NT2/D1 (cell line): ENCODE measurements at regions not wholly inside any gene's neighbourhood (a gene's known extent, or its start where the extent isn't known, plus 50 kb on each side); places are given as distances from the start of the nearest gene placed in this dataset.

Experiments used
- DNase-seq: peaks from one replicate; pipeline ENCODE4 v3.0.0-alpha.2; 2011; ENCODE audit warnings: low read depth, low spot score
- H3K27me3 ChIP-seq: 2 replicates; pipeline ENCODE4 v1.6.0; 2011; ENCODE audit warnings: mild to moderate bottlenecking; ENCODE audit not compliant: insufficient read length, insufficient read depth
- H3K36me3 ChIP-seq: 2 replicates; pipeline ENCODE4 v1.6.1; 2011; ENCODE audit warnings: mild to moderate bottlenecking, low read length, mixed read lengths; ENCODE audit not compliant: insufficient read depth, insufficient read length
- H3K4me1 ChIP-seq: 2 replicates; pipeline ENCODE4 v1.5.1; 2011; ENCODE audit not compliant: insufficient read depth, insufficient read length
- H3K4me3 ChIP-seq: 2 replicates; pipeline ENCODE4 v1.5.1; 2011; ENCODE audit warnings: low read depth; ENCODE audit not compliant: insufficient read length
- H3K9ac ChIP-seq: 2 replicates; pipeline ENCODE4 v1.6.0; 2011; ENCODE audit warnings: low read depth; ENCODE audit not compliant: insufficient read length
- H3K9me3 ChIP-seq: 2 replicates; pipeline ENCODE4 v1.5.1; 2011; ENCODE audit warnings: mild to moderate bottlenecking, low read length; ENCODE audit not compliant: insufficient read depth
- SUZ12 ChIP-seq: IDR thresholded peaks from 2 replicates; pipeline ENCODE4 v1.6.1; 2011; ENCODE audit not compliant: insufficient read length, insufficient read depth; ENCODE audit errors: extremely low read depth
- YY1 ChIP-seq: IDR thresholded peaks from 2 replicates; pipeline ENCODE4 v1.6.1; 2011; ENCODE audit not compliant: insufficient read length, insufficient read depth
- ZNF274 ChIP-seq: IDR thresholded peaks from 2 replicates; pipeline ENCODE4 v1.6.1; 2011; ENCODE audit warnings: mild to moderate bottlenecking, low read depth, low read length

DNA sequence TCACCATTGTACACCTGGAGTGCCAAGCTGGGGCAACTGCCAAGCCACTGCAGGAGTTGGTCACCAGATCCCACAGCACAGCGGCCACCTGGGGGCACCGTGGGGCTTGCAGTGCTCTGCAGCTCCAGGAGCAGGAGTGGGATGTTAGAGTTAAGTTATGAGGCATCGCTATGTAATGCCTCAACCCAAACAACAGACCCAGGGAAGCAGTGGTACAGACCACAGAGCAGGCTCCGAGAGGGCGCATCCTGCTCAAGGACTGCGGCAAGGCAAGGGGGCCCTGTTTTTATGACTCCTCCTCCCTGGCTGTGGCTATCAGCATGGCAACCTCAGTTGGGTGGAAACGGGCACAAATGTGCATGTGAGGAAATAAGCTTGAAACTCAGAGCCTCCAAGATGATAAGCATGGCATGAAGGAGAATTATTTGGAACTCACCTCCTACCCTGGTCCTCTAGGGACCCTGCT is 63.1 kb downstream of the ARL6IP4 start:
- Histone ChIP-seq H3K4me1 (peaks cover 8% of the 10 kb centered on the region), H3K27me3 (no peaks in the 10 kb centered on the region), H3K9me3 (no peaks in the 10 kb centered on the region), H3K4me3 (no peak overlapping the region), H3K9ac (no peak overlapping the region), H3K36me3 (no peaks in the 10 kb centered on the region)
- peak; percentile 48 for DNase-seq
- TF ChIP-seq ZNF274 (no peak), YY1 (no peak), SUZ12 (no peak)

DNA sequence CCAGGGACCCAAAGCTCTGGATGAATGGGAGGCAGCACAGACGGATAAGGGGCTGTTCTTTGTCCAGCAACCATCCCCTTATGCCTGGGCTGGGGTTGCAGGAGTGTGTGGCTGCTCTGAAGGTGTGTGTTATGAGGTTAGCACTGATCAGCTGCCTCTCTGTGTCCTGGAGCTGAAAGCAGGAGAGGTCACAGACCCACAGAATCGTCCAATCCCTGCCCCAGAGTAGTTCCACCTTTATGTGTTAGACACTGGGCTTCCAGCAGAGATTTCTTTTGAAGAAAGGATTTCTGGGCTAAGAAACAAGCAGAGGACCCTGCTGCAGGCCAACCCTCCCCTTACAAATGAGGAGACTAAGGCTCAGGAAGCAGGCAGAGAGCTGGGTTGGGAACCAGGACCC is 62.4 kb downstream of the ARL6IP4 start:
- no peaks in the 10 kb centered on the region for H3K27me3 ChIP-seq
- H3K9ac ChIP-seq = no peak overlapping the region
- H3K4me3 ChIP-seq = no peak overlapping the region
- H3K4me1 ChIP-seq = peaks cover 8% of the 10 kb centered on the region
- H3K36me3 ChIP-seq = no peaks in the 10 kb centered on the region
- no peaks in the 10 kb centered on the region for H3K9me3 ChIP-seq
- TF ChIP-seq SUZ12 (no peak), ZNF274 (no peak), YY1 (no peak)
- DNase-seq = no peak

DNA sequence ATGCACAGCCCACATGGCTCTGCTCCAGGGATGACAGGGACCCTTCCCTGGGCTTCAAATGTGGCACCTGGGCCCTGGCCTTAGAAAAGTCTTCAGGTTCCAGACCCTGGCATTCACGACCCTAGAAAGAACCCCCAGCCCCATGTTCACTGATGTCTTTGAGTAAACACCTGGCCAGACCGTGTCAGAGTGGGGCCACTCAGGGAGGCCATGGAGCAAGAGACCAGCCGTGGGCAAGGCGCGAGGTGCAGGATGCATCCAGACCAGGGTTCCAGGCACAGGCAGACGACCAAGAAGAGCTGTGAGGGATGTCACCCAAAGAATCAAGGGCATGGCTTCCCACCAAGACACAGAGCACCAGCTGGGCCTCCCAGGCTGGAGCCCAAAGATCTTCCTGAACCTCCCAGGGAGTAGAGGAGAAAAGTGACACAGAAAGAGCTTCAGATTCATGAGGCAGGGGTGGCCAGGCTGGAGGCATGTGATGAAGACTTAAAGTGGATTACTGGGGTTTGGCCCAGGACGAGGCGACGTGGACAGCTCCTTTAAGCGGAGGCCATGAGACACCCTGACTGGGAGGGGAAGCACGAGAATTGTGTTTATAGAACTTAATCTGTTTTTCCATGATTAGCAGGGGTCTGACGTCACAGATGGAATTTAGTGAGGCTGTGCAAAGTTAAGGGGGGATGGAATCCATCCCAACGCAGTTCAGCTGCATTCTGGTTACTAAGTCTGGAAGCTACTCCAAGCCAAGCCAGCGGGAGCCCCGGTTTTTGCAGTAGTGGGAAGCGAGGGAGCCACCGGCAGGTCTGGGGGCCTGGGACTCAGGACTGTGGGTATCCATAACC is 61.6 kb downstream of the ARL6IP4 start:
- no peak for DNase-seq
- Histone ChIP-seq H3K4me3 (no peak overlapping the region), H3K27me3 (no peaks in the 10 kb centered on the region), H3K4me1 (peaks cover 8% of the 10 kb centered on the region), H3K9ac (no peak overlapping the region), H3K36me3 (no peaks in the 10 kb centered on the region), H3K9me3 (no peaks in the 10 kb centered on the region)
- TF ChIP-seq SUZ12 (no peak), ZNF274 (no peak), YY1 (no peak)

DNA sequence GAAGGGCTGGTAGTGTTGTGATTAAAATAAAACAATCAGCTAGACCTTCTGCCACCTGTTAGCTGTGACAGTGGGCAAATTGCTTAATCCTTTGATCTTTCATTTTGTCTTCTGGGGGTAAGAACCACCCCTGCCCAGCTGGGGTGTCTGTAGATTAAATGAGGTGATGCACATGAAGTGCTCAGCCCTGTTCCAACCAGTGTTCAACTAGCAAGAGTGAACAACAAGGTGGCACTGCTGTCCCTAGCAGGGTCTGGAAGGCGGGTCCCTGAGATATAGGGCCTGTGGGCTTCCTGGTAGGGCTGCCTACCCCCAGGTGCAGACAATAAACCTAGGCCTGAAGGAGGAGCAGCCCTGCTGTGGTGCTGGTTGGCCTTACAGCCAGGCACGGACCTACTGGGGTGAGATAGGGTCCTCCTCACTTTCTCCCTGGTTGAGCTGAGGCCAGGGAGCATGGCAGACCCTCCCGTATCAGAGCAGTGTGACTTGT is 60.6 kb downstream of the ARL6IP4 start:
- TF ChIP-seq YY1 (no peak), ZNF274 (no peak), SUZ12 (no peak)

DNA sequence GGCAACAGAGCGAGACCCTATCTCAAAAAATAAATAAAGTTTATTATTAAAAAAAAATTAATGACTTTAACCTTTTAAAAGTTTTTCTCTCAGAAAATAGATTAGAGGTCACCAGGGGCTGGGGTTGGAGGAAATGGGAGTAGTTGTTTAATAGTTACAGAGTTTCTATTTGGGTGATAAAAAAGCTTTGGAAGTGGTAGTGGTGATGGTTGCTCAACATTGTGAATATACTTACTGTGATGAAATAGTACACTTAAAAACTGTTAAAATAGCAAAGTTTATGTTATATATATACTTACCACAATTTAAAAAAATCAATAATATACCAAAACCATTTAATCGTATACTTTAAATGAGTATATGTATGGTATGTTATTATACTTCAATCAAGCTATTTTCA is 59.6 kb downstream of the ARL6IP4 start:
- no peak for TF ChIP-seq SUZ12
- TF ChIP-seq YY1 = no peak
- no peak for TF ChIP-seq ZNF274
- H3K27me3 ChIP-seq = no peaks in the 10 kb centered on the region
- peaks cover 10% of the 10 kb centered on the region for H3K4me1 ChIP-seq
- no peak for DNase-seq
- no peaks in the 10 kb centered on the region for H3K36me3 ChIP-seq
- no peak overlapping the region for H3K9ac ChIP-seq
- no peaks in the 10 kb centered on the region for H3K9me3 ChIP-seq
- no peak overlapping the region for H3K4me3 ChIP-seq

More for the DNA sequence above, 60.6 kb downstream of the ARL6IP4 start:
- Histone ChIP-seq H3K9ac (no peak overlapping the region), H3K9me3 (no peaks in the 10 kb centered on the region), H3K4me3 (no peak overlapping the region), H3K27me3 (no peaks in the 10 kb centered on the region), H3K4me1 (peaks cover 10% of the 10 kb centered on the region), H3K36me3 (no peaks in the 10 kb centered on the region)
- no peak for DNase-seq

DNA sequence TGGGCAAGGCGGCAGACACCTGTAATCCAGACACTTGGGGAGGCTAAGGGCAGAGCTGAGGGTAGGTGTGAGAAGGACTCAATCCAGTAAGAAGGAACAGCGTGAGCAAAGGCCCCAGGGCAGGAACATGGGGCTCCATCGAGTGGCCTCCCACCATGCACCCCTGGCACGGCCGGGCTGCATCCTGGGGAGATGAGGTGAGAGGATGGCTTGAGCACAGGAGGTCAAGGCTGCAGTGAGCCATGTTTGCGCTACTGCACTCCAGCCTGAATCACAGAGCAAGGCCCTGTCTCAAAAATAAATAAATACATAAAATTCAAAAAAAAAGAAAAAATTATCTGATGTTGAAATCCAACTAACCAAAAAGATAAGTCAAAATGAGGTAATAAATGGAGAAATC is 58.5 kb downstream of the ARL6IP4 start:
- no peak overlapping the region for H3K9ac ChIP-seq
- peaks cover 10% of the 10 kb centered on the region for H3K4me1 ChIP-seq

DNA sequence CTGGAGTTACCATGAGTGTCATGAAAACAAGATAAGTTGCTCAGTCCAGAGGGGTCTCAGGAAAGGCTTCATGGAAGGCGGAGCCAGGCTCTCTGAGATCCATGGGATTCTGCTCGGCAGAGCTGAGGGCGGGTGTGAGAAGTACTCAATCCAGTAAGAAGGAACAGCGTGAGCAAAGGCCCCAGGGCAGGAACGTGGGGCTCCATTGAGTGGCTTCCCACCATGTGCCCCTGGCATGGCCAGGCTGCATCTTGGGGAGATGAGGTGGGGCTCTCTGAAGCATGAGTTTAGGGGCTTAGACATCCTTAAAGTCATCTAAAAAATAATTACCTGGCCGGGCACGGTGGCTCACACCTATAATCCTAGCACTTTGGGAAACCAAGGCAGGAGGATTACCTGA is 58.0 kb downstream of the ARL6IP4 start:
- DNase-seq = no peak
- H3K4me3 ChIP-seq = no peak overlapping the region
- TF ChIP-seq ZNF274 (no peak), YY1 (no peak), SUZ12 (no peak)
- no peaks in the 10 kb centered on the region for H3K9me3 ChIP-seq
- no peak overlapping the region for H3K9ac ChIP-seq
- H3K27me3 ChIP-seq = no peaks in the 10 kb centered on the region
- H3K4me1 ChIP-seq = peaks cover 10% of the 10 kb centered on the region
- peaks cover 7% of the 10 kb centered on the region for H3K36me3 ChIP-seq

More for the DNA sequence above, 58.5 kb downstream of the ARL6IP4 start:
- Histone ChIP-seq H3K9me3 (no peaks in the 10 kb centered on the region), H3K36me3 (peaks cover 3% of the 10 kb centered on the region), H3K27me3 (no peaks in the 10 kb centered on the region), H3K4me3 (no peak overlapping the region)
- no peak for DNase-seq
- no peak for TF ChIP-seq YY1
- no peak for TF ChIP-seq ZNF274
- no peak for TF ChIP-seq SUZ12
